Stimulated activated naive CD8-positive, alpha-beta T cell treated with anti-CD3 and anti-CD28 coated beads, Interleukin-15, amount 100 ng/mL, for 72 hours (primary cell): ENCODE measurements at regions not wholly inside any gene's neighbourhood (a gene's known extent, or its start where the extent isn't known, plus 50 kb on each side); places are given as distances from the start of the nearest gene placed in this dataset.
"Not testable (repeated sequence)": the region's sequence is repeated elsewhere in the genome, so short reads cannot be mapped to it uniquely, and the experiment has no call there.

Source experiments
- ATAC-seq: fragments of 150-1000 bp; cut with Tn5 transposase; 2 replicates; pipeline ENCODE4 v1.10.0; 2021; ENCODE audit warnings: mild to moderate bottlenecking, moderate library complexity
- DNase-seq, 2 donors: peaks; one replicate each; pipeline ENCODE4 v3.0.0; 2021 to 2022
- H3K27ac Mint-ChIP-seq, 2 donors: one replicate each; pipeline ENCODE4 v1.8.0; 2022; ENCODE audit warnings: mild to moderate bottlenecking in 2 of 2, mixed read lengths in 2 of 2, moderate library complexity in 2 of 2
- H3K27me3 Mint-ChIP-seq: one replicate; pipeline ENCODE4 v1.8.0; 2022; ENCODE audit warnings: mixed read lengths
- H3K4me1 Mint-ChIP-seq: one replicate; pipeline ENCODE4 v1.8.0; 2022; ENCODE audit warnings: mild to moderate bottlenecking, mixed read lengths
- H3K4me3 Mint-ChIP-seq, 2 donors: one replicate each; pipeline ENCODE4 v1.8.0; 2022; ENCODE audit warnings: mild to moderate bottlenecking in 2 of 2, mixed read lengths in 2 of 2, moderate library complexity in 1 of 2
- H3K9me3 Mint-ChIP-seq, 2 donors: one replicate each; pipeline ENCODE4 v1.8.0; 2022; ENCODE audit warnings: mixed read lengths in 2 of 2

- no peak for ATAC-seq
- no peak overlapping the region for H3K4me3 Mint-ChIP-seq
- no peaks in the 10 kb centered on the region for H3K9me3 Mint-ChIP-seq
- H3K27ac Mint-ChIP-seq = no peak overlapping the region
- no peaks in the 10 kb centered on the region for H3K4me1 Mint-ChIP-seq
- no peak for DNase-seq
- H3K27me3 Mint-ChIP-seq = peaks cover 6% of the 10 kb centered on the region
These were observed 120.5 kb upstream of the MYO3A start for GRCh38 chr10:25813511-25813910.

GRCh38 chr10:25815236-25815635 is 118.8 kb upstream of the MYO3A start:
- H3K4me3 Mint-ChIP-seq = no peak overlapping the region
- ATAC-seq (no peak), DNase-seq (no peak)
- H3K27me3 Mint-ChIP-seq = peaks cover 6% of the 10 kb centered on the region
- no peaks in the 10 kb centered on the region for H3K4me1 Mint-ChIP-seq
- H3K9me3 Mint-ChIP-seq = no peaks in the 10 kb centered on the region
- H3K27ac Mint-ChIP-seq = no peak overlapping the region

- peaks cover 8% of the 10 kb centered on the region for H3K4me1 Mint-ChIP-seq
- DNase-seq (no peak), ATAC-seq (no peak)
- H3K27me3 Mint-ChIP-seq = peaks cover 6% of the 10 kb centered on the region
- no peak overlapping the region for H3K27ac Mint-ChIP-seq
- peaks cover 0 to 5% of the 10 kb centered on the region in 2 donors for H3K9me3 Mint-ChIP-seq
- no peak overlapping the region for H3K4me3 Mint-ChIP-seq
These were observed 117.8 kb upstream of the MYO3A start for GRCh38 chr10:25815999-25816768.

GRCh38 chr10:25817200-25817599 is 116.8 kb upstream of the MYO3A start:
- DNase-seq (no peak), ATAC-seq (no peak)
- Mint-ChIP-seq H3K4me3 (no peak overlapping the region), H3K9me3 (peaks cover 0 to 7% of the 10 kb centered on the region in 2 donors), H3K4me1 (peaks cover 9% of the 10 kb centered on the region), H3K27ac (no peak overlapping the region), H3K27me3 (peaks cover 6% of the 10 kb centered on the region)

- no peak for DNase-seq
- peaks cover 0 to 7% of the 10 kb centered on the region in 2 donors for H3K9me3 Mint-ChIP-seq
- no peak for ATAC-seq
- H3K4me3 Mint-ChIP-seq = no peak overlapping the region
- peaks cover 9% of the 10 kb centered on the region for H3K4me1 Mint-ChIP-seq
- H3K27me3 Mint-ChIP-seq = peaks cover 6% of the 10 kb centered on the region
- H3K27ac Mint-ChIP-seq = peak overlapping the region in 1 of 2 donors; percentile 7
These were observed 115.3 kb upstream of the MYO3A start for GRCh38 chr10:25818751-25819150.

GRCh38 chr10:25820472-25820871 is 113.6 kb upstream of the MYO3A start:
- Mint-ChIP-seq H3K4me1 (peaks cover 9% of the 10 kb centered on the region), H3K9me3 (peaks cover 0 to 7% of the 10 kb centered on the region in 2 donors), H3K27me3 (peaks cover 6% of the 10 kb centered on the region), H3K4me3 (peak overlapping the region in 1 of 2 donors; percentile 32), H3K27ac (peak overlapping the region in 1 of 2 donors; percentile 19)
- ATAC-seq (no peak), DNase-seq (no peak)

GRCh38 chr10:25820874-25821273 is 113.2 kb upstream of the MYO3A start:
- ATAC-seq (no peak), DNase-seq (no peak)
- Mint-ChIP-seq H3K4me1 (peaks cover 9% of the 10 kb centered on the region), H3K9me3 (peaks cover 0 to 7% of the 10 kb centered on the region in 2 donors), H3K27ac (peak overlapping the region in 1 of 2 donors; percentile 89), H3K4me3 (peak overlapping the region; percentile 13 to 32), H3K27me3 (peaks cover 6% of the 10 kb centered on the region)

GRCh38 chr10:25824050-25824449 is 110.0 kb upstream of the MYO3A start:
- H3K4me1 Mint-ChIP-seq = peaks cover 9% of the 10 kb centered on the region
- peaks cover 0 to 7% of the 10 kb centered on the region in 2 donors for H3K9me3 Mint-ChIP-seq
- no peaks in the 10 kb centered on the region for H3K27me3 Mint-ChIP-seq
- H3K27ac Mint-ChIP-seq = no peak overlapping the region
- DNase-seq = no peak
- H3K4me3 Mint-ChIP-seq = no peak overlapping the region
- ATAC-seq = no peak

GRCh38 chr10:25828475-25828874 is 105.6 kb upstream of the MYO3A start:
- Mint-ChIP-seq H3K4me1 (no peaks in the 10 kb centered on the region), H3K4me3 (no peak overlapping the region), H3K9me3 (no peaks in the 10 kb centered on the region), H3K27ac (no peak overlapping the region), H3K27me3 (no peaks in the 10 kb centered on the region)
- DNase-seq (no peak), ATAC-seq (no peak)

- Mint-ChIP-seq H3K27me3 (no peaks in the 10 kb centered on the region), H3K4me1 (no peaks in the 10 kb centered on the region), H3K9me3 (peaks cover 0 to 5% of the 10 kb centered on the region in 2 donors), H3K4me3 (no peak overlapping the region), H3K27ac (no peak overlapping the region)
- no peak for DNase-seq
- no peak for ATAC-seq
These were observed 102.9 kb upstream of the MYO3A start for GRCh38 chr10:25831080-25831479.

- ATAC-seq = no peak
- Mint-ChIP-seq H3K27me3 (no peaks in the 10 kb centered on the region), H3K27ac (no peak overlapping the region), H3K9me3 (peaks cover 0 to 4% of the 10 kb centered on the region in 2 donors), H3K4me1 (no peaks in the 10 kb centered on the region), H3K4me3 (no peak overlapping the region)
- DNase-seq = no peak
These were observed 94.3 kb upstream of the MYO3A start for GRCh38 chr10:25839683-25840082.

- not testable (repeated sequence) for ATAC-seq, DNase-seq, H3K4me1 Mint-ChIP-seq, H3K9me3 Mint-ChIP-seq, H3K4me3 Mint-ChIP-seq, H3K27me3 Mint-ChIP-seq, H3K27ac Mint-ChIP-seq
These were observed 93.2 kb upstream of the MYO3A start for GRCh38 chr10:25840875-25841274.

- no peak overlapping the region for H3K27ac Mint-ChIP-seq
- no peak for DNase-seq
- H3K9me3 Mint-ChIP-seq = no peaks in the 10 kb centered on the region
- no peak for ATAC-seq
- H3K27me3 Mint-ChIP-seq = no peaks in the 10 kb centered on the region
- no peaks in the 10 kb centered on the region for H3K4me1 Mint-ChIP-seq
- no peak overlapping the region for H3K4me3 Mint-ChIP-seq
These were observed 91.9 kb upstream of the MYO3A start for GRCh38 chr10:25842146-25842545.

GRCh38 chr10:25843551-25844170 is 90.4 kb upstream of the MYO3A start:
- DNase-seq = no peak
- Mint-ChIP-seq H3K9me3 (peaks cover 0 to 3% of the 10 kb centered on the region in 2 donors), H3K4me3 (no peak overlapping the region), H3K27ac (no peak overlapping the region), H3K4me1 (no peaks in the 10 kb centered on the region), H3K27me3 (no peaks in the 10 kb centered on the region)
- ATAC-seq = no peak

GRCh38 chr10:25844716-25845115 is 89.3 kb upstream of the MYO3A start:
- H3K4me3 Mint-ChIP-seq, H3K27ac Mint-ChIP-seq, DNase-seq, H3K4me1 Mint-ChIP-seq, ATAC-seq, H3K9me3 Mint-ChIP-seq, H3K27me3 Mint-ChIP-seq: not testable (repeated sequence)

GRCh38 chr10:25849268-25849667 is 84.8 kb upstream of the MYO3A start:
- H3K4me3 Mint-ChIP-seq = no peak overlapping the region
- H3K27ac Mint-ChIP-seq = no peak overlapping the region
- peaks cover 42% of the 10 kb centered on the region for H3K27me3 Mint-ChIP-seq
- DNase-seq (no peak), ATAC-seq (no peak)
- H3K9me3 Mint-ChIP-seq = peaks cover 0 to 5% of the 10 kb centered on the region in 2 donors
- H3K4me1 Mint-ChIP-seq = no peaks in the 10 kb centered on the region
